HAP-1 (cell line): ENCODE measurements at regions not wholly inside any gene's neighbourhood (a gene's known extent, or its start where the extent isn't known, plus 50 kb on each side); places are given as distances from the start of the nearest gene placed in this dataset.

Experiments
- DNase-seq, 2 experiments: peaks; one replicate each; pipeline ENCODE4 v3.0.0-alpha.2; 2016 to 2020; ENCODE audit warnings: low spot score in 2 of 2
- H3K27me3 ChIP-seq: fragments of 250-450 bp; sonication (Bioruptor Pico); 2 replicates; pipeline ENCODE4 v1.5.1; 2020; ENCODE audit warnings: low read depth, mild to moderate bottlenecking, moderate library complexity
- H3K36me3 ChIP-seq: fragments of 250-450 bp; sonication (Bioruptor Pico); replicated peaks from 2 replicates; pipeline ENCODE4 v1.5.1; 2020; ENCODE audit warnings: mild to moderate bottlenecking
- H3K4me1 ChIP-seq: fragments of 250-450 bp; sonication (Bioruptor Pico); 2 replicates; pipeline ENCODE4 v1.5.1; 2020; ENCODE audit warnings: mild to moderate bottlenecking
- H3K4me3 ChIP-seq: fragments of 250-450 bp; sonication (Bioruptor Pico); 2 replicates; pipeline ENCODE4 v1.5.1; 2020; ENCODE audit warnings: mild to moderate bottlenecking, moderate library complexity
- H3K9me3 ChIP-seq: fragments of 250-450 bp; sonication (Bioruptor Pico); 2 replicates; pipeline ENCODE4 v1.5.1; 2020; ENCODE audit warnings: mild to moderate bottlenecking, moderate library complexity
- in situ Hi-C: fragments of 300-500 bp; cut with MboI; formaldehyde crosslinking; loops from 3 replicates; pipeline ENCODE4 v1.14.3; 2020; ENCODE audit warnings: low sequenced_read_pairs, inconsistent platforms, mixed read lengths

GRCh38 chr5:44640945-44641456 lies 167.7 kb upstream of the MRPS30 start:
- no peak for DNase-seq

GRCh38 chr5:44637916-44638869 lies 170.6 kb upstream of the MRPS30 start:
- Histone ChIP-seq H3K36me3 (no peaks in the 10 kb centered on the region), H3K4me1 (no peaks in the 10 kb centered on the region), H3K4me3 (no peak overlapping the region), H3K27me3 (no peaks in the 10 kb centered on the region; the same call in 1 of the 2 replicates), H3K9me3 (no peaks in the 10 kb centered on the region)
- in situ Hi-C loops = no loop called here
- no peak for DNase-seq

More at GRCh38 chr5:44640945-44641456, 167.7 kb upstream of the MRPS30 start:
- Histone ChIP-seq H3K4me1 (no peaks in the 10 kb centered on the region), H3K36me3 (no peaks in the 10 kb centered on the region), H3K9me3 (no peaks in the 10 kb centered on the region), H3K4me3 (no peak overlapping the region), H3K27me3 (no peaks in the 10 kb centered on the region; the same call in 1 of the 2 replicates)
- in situ Hi-C loops = no loop called here

GRCh38 chr5:44632344-44632743 lies 176.4 kb upstream of the MRPS30 start:
- no peaks in the 10 kb centered on the region for H3K36me3 ChIP-seq
- H3K4me1 ChIP-seq = no peaks in the 10 kb centered on the region
- H3K9me3 ChIP-seq = no peaks in the 10 kb centered on the region
- no peak overlapping the region for H3K4me3 ChIP-seq
- DNase-seq = no peak
- in situ Hi-C loops = no loop called here
- no peaks in the 10 kb centered on the region for H3K27me3 ChIP-seq

DNA sequence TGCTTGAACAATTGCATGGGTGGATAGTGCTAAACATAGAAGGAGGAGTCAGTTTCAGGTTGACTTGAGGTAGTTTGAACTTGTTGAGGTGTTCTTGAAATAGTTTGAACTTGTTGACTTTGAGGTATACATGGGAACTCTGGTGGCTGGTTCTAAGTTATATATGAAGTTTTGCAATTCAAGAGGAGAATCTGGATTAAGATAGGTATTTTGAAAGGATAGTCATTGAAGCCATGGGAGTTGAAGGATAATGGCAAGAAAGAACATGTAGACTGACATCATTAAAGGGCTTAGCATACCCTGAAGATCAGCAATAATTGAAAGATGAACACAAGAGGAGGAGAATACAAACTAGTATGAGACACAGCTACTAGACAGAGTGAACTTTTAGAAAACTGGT lies 181.9 kb upstream of the MRPS30 start:
- H3K36me3 ChIP-seq = no peaks in the 10 kb centered on the region
- no peaks in the 10 kb centered on the region for H3K27me3 ChIP-seq
- no peak for DNase-seq
- in situ Hi-C loops = no loop called here
- H3K4me3 ChIP-seq = no peak overlapping the region
- H3K4me1 ChIP-seq = no peaks in the 10 kb centered on the region
- H3K9me3 ChIP-seq = no peaks in the 10 kb centered on the region

- no peaks in the 10 kb centered on the region for H3K9me3 ChIP-seq
- no peaks in the 10 kb centered on the region for H3K4me1 ChIP-seq
- H3K36me3 ChIP-seq = no peaks in the 10 kb centered on the region
- H3K27me3 ChIP-seq = no peaks in the 10 kb centered on the region
- in situ Hi-C loops = no loop called here
- no peak overlapping the region for H3K4me3 ChIP-seq
- DNase-seq = no peak
Observed at GRCh38 chr5:44622331-44622730, 186.4 kb upstream of the MRPS30 start.

GRCh38 chr5:44619875-44620610 lies 188.7 kb upstream of the MRPS30 start:
- no peak for DNase-seq
- in situ Hi-C loops = no loop called here
- Histone ChIP-seq H3K36me3 (no peaks in the 10 kb centered on the region), H3K9me3 (no peaks in the 10 kb centered on the region), H3K4me1 (no peaks in the 10 kb centered on the region), H3K27me3 (no peaks in the 10 kb centered on the region), H3K4me3 (no peak overlapping the region)

GRCh38 chr5:44614845-44615244 lies 193.9 kb upstream of the MRPS30 start:
- no peaks in the 10 kb centered on the region for H3K36me3 ChIP-seq
- in situ Hi-C loops = no loop called here
- no peak overlapping the region for H3K4me3 ChIP-seq
- no peaks in the 10 kb centered on the region for H3K4me1 ChIP-seq
- no peak for DNase-seq
- H3K27me3 ChIP-seq = no peaks in the 10 kb centered on the region
- no peaks in the 10 kb centered on the region for H3K9me3 ChIP-seq

DNA sequence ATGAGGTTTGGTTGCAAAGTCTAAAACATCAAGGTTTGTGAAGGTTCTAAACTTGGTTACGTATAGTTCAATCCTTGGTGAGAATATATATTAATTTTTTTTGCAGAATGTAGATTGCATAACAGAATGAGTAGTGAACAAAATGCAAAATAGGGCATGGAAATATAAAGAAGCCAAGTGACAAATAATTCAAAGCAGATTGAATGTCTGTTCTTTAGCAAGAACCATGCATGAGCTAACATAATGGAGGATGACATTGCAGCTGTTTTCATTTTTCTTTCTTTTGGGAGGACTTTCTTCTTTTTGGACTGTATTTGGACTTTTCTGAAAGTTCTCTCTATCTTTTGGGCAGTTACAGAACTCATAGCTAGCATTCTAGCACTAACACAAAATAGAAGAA lies 194.8 kb upstream of the MRPS30 start:
- Histone ChIP-seq H3K36me3 (no peaks in the 10 kb centered on the region), H3K4me3 (no peak overlapping the region), H3K9me3 (no peaks in the 10 kb centered on the region), H3K4me1 (no peaks in the 10 kb centered on the region), H3K27me3 (no peaks in the 10 kb centered on the region)
- DNase-seq = no peak
- in situ Hi-C loops = no loop called here

- H3K4me1 ChIP-seq = no peaks in the 10 kb centered on the region
- no peaks in the 10 kb centered on the region for H3K9me3 ChIP-seq
- no peaks in the 10 kb centered on the region for H3K27me3 ChIP-seq
- no peak for DNase-seq
- no peaks in the 10 kb centered on the region for H3K36me3 ChIP-seq
- in situ Hi-C loops = no loop called here
- no peak overlapping the region for H3K4me3 ChIP-seq
Observed at GRCh38 chr5:44605926-44606325, 202.8 kb upstream of the MRPS30 start.

- H3K36me3 ChIP-seq = no peaks in the 10 kb centered on the region
- peak in 1 of 2 experiments; percentile 31 for DNase-seq
- H3K9me3 ChIP-seq = no peaks in the 10 kb centered on the region
- no peak overlapping the region for H3K4me3 ChIP-seq
- no peaks in the 10 kb centered on the region for H3K4me1 ChIP-seq
- no peaks in the 10 kb centered on the region for H3K27me3 ChIP-seq
- in situ Hi-C loops = no loop called here
Observed at GRCh38 chr5:44603496-44604272, 205.1 kb upstream of the MRPS30 start.

DNA sequence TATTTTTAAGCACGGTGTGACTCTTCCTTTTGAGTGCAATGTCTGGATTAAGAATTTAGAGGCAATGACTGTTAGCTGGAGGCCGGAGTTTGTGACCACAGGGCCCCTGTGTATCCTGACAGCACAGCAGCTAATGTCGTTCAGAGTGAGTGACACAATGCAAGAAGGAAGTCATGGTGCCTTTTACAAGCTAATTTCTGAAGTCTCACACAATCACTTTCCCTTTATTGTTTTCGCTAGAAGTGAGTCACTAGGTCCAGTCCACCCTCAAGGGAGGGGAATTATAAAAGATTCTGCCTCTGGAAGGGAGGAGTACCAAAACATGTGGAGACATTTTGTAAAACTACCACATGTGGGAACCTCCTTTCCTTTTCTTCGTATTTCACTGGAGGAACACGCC lies 185.5 kb upstream of the FGF10 start:
- no peak for DNase-seq
- in situ Hi-C loops = no loop called here

GRCh38 chr5:44568519-44568918 lies 179.3 kb upstream of the FGF10 start:
- H3K27me3 ChIP-seq = no peaks in the 10 kb centered on the region; the same call in 1 of the 2 replicates
- H3K4me3 ChIP-seq = no peak overlapping the region
- in situ Hi-C loops = no loop called here
- DNase-seq = no peak
- H3K9me3 ChIP-seq = no peaks in the 10 kb centered on the region
- H3K36me3 ChIP-seq = no peaks in the 10 kb centered on the region
- no peaks in the 10 kb centered on the region for H3K4me1 ChIP-seq

More for the DNA sequence above, 185.5 kb upstream of the FGF10 start:
- H3K36me3 ChIP-seq = no peaks in the 10 kb centered on the region
- H3K27me3 ChIP-seq = no peaks in the 10 kb centered on the region
- no peaks in the 10 kb centered on the region for H3K4me1 ChIP-seq
- no peak overlapping the region for H3K4me3 ChIP-seq
- H3K9me3 ChIP-seq = no peaks in the 10 kb centered on the region

- no peak for DNase-seq
- Histone ChIP-seq H3K4me1 (no peaks in the 10 kb centered on the region), H3K27me3 (no peaks in the 10 kb centered on the region; the same call in 1 of the 2 replicates), H3K36me3 (no peaks in the 10 kb centered on the region), H3K4me3 (no peak overlapping the region), H3K9me3 (no peaks in the 10 kb centered on the region)
- in situ Hi-C loops = no loop called here
Observed at GRCh38 chr5:44565902-44566301, 176.7 kb upstream of the FGF10 start.
